CD4-positive, alpha-beta T cell treated with Interleukin-2 at 100 ng/mL for 4 hours (primary cell): ENCODE measurements at regions not wholly inside any gene's neighbourhood (a gene's known extent, or its start where the extent isn't known, plus 50 kb on each side); places are given as distances from the start of the nearest gene placed in this dataset.

Experiments
- DNase-seq: peaks from one replicate; pipeline ENCODE4 v3.0.0-alpha.2; 2020; ENCODE audit warnings: low spot score

GRCh38 chr3:40593351-40593750, 68.6 kb downstream of the ZNF621 start:
- DNase-seq: no peak

GRCh38 chr3:40597441-40597840, 72.7 kb downstream of the ZNF621 start:
- DNase-seq: no peak

GRCh38 chr3:40598338-40598737, 73.6 kb downstream of the ZNF621 start:
- DNase-seq: no peak

- no peak for DNase-seq
Observed at GRCh38 chr3:40598962-40599361, 74.2 kb downstream of the ZNF621 start.

- DNase-seq: no peak
Observed at GRCh38 chr3:40602778-40603385, 78.1 kb downstream of the ZNF621 start.

- no peak for DNase-seq
Observed at GRCh38 chr3:40605960-40606359, 81.2 kb downstream of the ZNF621 start.

- DNase-seq: no peak
Observed at GRCh38 chr3:40608091-40608490, 83.3 kb downstream of the ZNF621 start.

- DNase-seq: no peak
Observed at GRCh38 chr3:40613306-40613705, 88.5 kb downstream of the ZNF621 start.

GRCh38 chr3:40615110-40615915, 90.6 kb downstream of the ZNF621 start:
- DNase-seq: no peak

GRCh38 chr3:40615918-40616819, 91.4 kb downstream of the ZNF621 start:
- DNase-seq: no peak

GRCh38 chr3:40617084-40617483, 92.3 kb downstream of the ZNF621 start:
- no peak for DNase-seq

- DNase-seq: no peak
Observed at GRCh38 chr3:40618158-40618557, 93.4 kb downstream of the ZNF621 start.

- DNase-seq: no peak
Observed at GRCh38 chr3:40620151-40620550, 95.4 kb downstream of the ZNF621 start.

- DNase-seq: no peak
Observed at GRCh38 chr3:40621252-40621651, 96.5 kb downstream of the ZNF621 start.

GRCh38 chr3:40623567-40623966, 98.8 kb downstream of the ZNF621 start:
- DNase-seq: peak; percentile 31

- no peak for DNase-seq
Observed at GRCh38 chr3:40624189-40624769, 99.5 kb downstream of the ZNF621 start.

GRCh38 chr3:40627095-40627494, 102.3 kb downstream of the ZNF621 start:
- DNase-seq: no peak

- no peak for DNase-seq
Observed at GRCh38 chr3:40628984-40629383, 104.2 kb downstream of the ZNF621 start.

- no peak for DNase-seq
Observed at GRCh38 chr3:40631341-40631995, 106.7 kb downstream of the ZNF621 start.

GRCh38 chr3:40637906-40638305, 113.1 kb downstream of the ZNF621 start:
- no peak for DNase-seq

- no peak for DNase-seq
Observed at GRCh38 chr3:40639006-40639405, 114.2 kb downstream of the ZNF621 start.

GRCh38 chr3:40642812-40643211, 118.1 kb downstream of the ZNF621 start:
- no peak for DNase-seq
